Stimulated activated memory B cell treated with anti-CD40 and anti-IgM and Interleukin-4, amounts not matched to agents 10 μg/mL and 1 μg/mL and 100 μg/mL, for 72 hours (primary cell): ENCODE measurements at regions not wholly inside any gene's neighbourhood (a gene's known extent, or its start where the extent isn't known, plus 50 kb on each side); places are given as distances from the start of the nearest gene placed in this dataset.

Experiments used
- ATAC-seq: fragments of 150-1000 bp; cut with Tn5 transposase; 2 replicates; pipeline ENCODE4 v1.10.0; 2021
- H3K27ac Mint-ChIP-seq: one replicate; pipeline ENCODE4 v1.8.0; 2022; ENCODE audit warnings: mild to moderate bottlenecking, mixed read lengths
- H3K27me3 Mint-ChIP-seq: one replicate; pipeline ENCODE4 v1.8.0; 2022; ENCODE audit warnings: mixed read lengths
- H3K36me3 Mint-ChIP-seq: one replicate; pipeline ENCODE4 v1.8.0; 2022; ENCODE audit warnings: mixed read lengths
- H3K4me1 Mint-ChIP-seq: one replicate; pipeline ENCODE4 v1.8.0; 2022; ENCODE audit warnings: mixed read lengths
- H3K4me3 Mint-ChIP-seq: one replicate; pipeline ENCODE4 v1.8.0; 2022; ENCODE audit warnings: mild to moderate bottlenecking, moderate library complexity, mixed read lengths
- H3K9me3 Mint-ChIP-seq: one replicate; pipeline ENCODE4 v1.8.0; 2022; ENCODE audit warnings: mixed read lengths

DNA sequence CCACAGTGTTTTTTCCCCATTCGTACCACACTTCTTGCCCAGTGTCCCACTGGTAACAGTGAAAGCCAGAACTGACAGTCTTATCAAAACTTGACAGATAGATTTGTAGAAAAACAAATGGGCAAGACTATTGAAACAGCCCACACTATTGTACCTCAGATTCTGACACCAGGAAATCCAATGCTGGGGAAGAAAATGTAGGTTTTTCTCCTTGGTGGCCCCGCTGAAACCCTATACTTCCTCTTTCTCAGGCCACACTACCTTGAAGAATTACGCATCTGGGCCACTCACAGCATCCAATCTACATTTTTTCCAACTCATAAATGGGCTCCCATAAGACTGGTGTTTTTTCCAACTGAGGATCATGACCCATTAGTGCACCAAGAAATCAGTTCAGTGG is 90.9 kb upstream of the HDDC2 start:
- Mint-ChIP-seq H3K9me3 (no peaks in the 10 kb centered on the region), H3K27me3 (peaks cover 20% of the 10 kb centered on the region), H3K4me1 (peaks cover 14% of the 10 kb centered on the region), H3K36me3 (no peaks in the 10 kb centered on the region), H3K27ac (no peak overlapping the region), H3K4me3 (no peak overlapping the region)
- ATAC-seq, result peak; percentile 72

- H3K9me3 Mint-ChIP-seq, result peaks cover 2% of the 10 kb centered on the region
- H3K27ac Mint-ChIP-seq, result no peak overlapping the region
- no peaks in the 10 kb centered on the region for H3K36me3 Mint-ChIP-seq
- ATAC-seq, result peak; percentile 31
- peaks cover 21% of the 10 kb centered on the region for H3K27me3 Mint-ChIP-seq
- peaks cover 14% of the 10 kb centered on the region for H3K4me1 Mint-ChIP-seq
- no peak overlapping the region for H3K4me3 Mint-ChIP-seq
Observed at GRCh38 chr6:125393449-125393858, 91.7 kb upstream of the HDDC2 start.

- Mint-ChIP-seq H3K4me3 (no peak overlapping the region), H3K27ac (no peak overlapping the region), H3K27me3 (no peaks in the 10 kb centered on the region), H3K4me1 (no peaks in the 10 kb centered on the region), H3K9me3 (peaks cover 4% of the 10 kb centered on the region), H3K36me3 (no peaks in the 10 kb centered on the region)
- ATAC-seq, result no peak
Observed at GRCh38 chr6:125406741-125407140, 105.0 kb upstream of the HDDC2 start.

- H3K27me3 Mint-ChIP-seq, result no peaks in the 10 kb centered on the region
- ATAC-seq, result no peak
- no peaks in the 10 kb centered on the region for H3K4me1 Mint-ChIP-seq
- H3K27ac Mint-ChIP-seq, result no peak overlapping the region
- H3K36me3 Mint-ChIP-seq, result no peaks in the 10 kb centered on the region
- H3K4me3 Mint-ChIP-seq, result no peak overlapping the region
- H3K9me3 Mint-ChIP-seq, result peaks cover 7% of the 10 kb centered on the region
Observed at GRCh38 chr6:125414507-125414906, 112.7 kb upstream of the HDDC2 start.

DNA sequence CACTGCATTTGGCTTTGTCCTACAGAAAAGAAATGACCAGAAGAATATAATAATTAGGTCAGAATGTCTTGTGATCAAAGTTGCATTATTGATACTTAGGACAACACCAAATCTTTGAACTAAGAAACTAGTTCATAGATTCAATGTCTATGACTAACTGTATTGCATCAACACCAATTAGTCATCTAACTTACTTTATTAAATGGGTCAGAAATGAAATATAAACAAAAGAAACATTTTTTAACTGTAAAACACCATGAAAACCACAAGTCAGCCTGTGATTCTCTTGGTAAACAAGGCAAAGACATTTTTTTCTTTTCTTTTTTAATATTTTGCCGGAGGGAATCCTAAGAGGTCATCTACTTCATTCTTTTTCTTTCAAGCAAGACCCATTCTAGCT is 114.1 kb upstream of the HDDC2 start:
- Mint-ChIP-seq H3K9me3 (peaks cover 7% of the 10 kb centered on the region), H3K27ac (no peak overlapping the region), H3K27me3 (no peaks in the 10 kb centered on the region), H3K36me3 (no peaks in the 10 kb centered on the region), H3K4me1 (no peaks in the 10 kb centered on the region), H3K4me3 (no peak overlapping the region)
- ATAC-seq, result no peak

DNA sequence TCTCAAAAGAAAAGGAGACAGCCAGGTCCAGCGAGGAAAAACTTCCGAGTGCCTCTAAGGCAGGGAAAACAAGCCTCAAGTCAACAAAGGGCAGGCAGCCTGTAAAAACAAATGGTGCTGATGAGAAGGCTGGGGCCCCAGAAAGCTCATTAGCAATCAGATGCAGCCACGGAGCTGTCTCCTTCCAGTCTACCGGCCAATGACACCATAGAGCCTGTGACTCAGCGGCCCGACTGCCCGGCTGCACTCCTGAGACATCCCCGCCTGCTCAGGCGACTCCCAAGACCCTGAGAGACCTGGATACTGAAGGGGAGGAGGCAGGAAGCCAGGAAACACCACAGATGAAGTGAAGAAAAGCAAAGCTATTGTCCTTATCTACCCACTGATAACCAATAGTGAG is 120.1 kb upstream of the HDDC2 start:
- Mint-ChIP-seq H3K4me3 (no peak overlapping the region), H3K36me3 (no peaks in the 10 kb centered on the region), H3K27ac (no peak overlapping the region), H3K9me3 (no peaks in the 10 kb centered on the region), H3K27me3 (peaks cover 2% of the 10 kb centered on the region), H3K4me1 (no peaks in the 10 kb centered on the region)
- ATAC-seq, result peak; percentile 34

DNA sequence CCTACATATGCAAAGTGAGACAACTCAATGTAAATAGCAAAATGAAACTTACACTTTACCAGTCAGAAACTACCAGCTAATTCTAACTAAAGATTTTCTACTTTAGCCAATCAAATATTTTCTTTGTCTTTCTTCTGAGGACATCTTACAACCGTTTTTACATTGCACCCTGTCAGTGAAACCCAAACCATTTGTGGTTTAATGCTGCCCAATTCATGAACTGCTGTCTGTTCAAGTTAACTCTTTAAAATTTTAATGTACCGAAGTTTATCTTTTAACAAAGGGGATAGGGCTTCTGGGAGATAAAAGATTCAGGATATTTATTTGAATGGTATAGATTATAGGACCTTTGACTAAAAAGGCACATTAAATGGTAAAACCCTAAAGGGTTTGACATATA is 121.3 kb upstream of the HDDC2 start:
- Mint-ChIP-seq H3K36me3 (no peaks in the 10 kb centered on the region), H3K4me3 (no peak overlapping the region), H3K4me1 (no peaks in the 10 kb centered on the region), H3K27me3 (peaks cover 11% of the 10 kb centered on the region), H3K9me3 (no peaks in the 10 kb centered on the region), H3K27ac (no peak overlapping the region)
- ATAC-seq, result no peak

DNA sequence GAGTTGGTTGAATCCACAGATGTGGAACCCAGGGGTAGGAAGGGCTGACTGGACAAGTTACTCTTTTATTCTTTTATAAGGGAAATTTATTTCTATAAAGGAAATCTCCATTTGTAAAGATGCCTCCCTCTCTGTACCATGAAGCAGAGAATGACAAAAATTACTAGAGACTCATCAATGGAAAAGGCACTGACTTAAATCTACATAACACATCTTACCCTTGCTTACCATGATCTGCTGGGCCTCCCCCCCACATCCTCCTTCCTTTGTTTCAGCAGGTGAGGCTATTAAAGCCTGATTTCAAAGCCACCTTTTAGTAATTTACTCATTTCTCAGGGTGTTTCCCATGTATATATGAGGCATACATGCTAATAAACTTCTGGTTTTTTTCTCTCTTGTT is 130.2 kb upstream of the HDDC2 start:
- Mint-ChIP-seq H3K36me3 (no peaks in the 10 kb centered on the region), H3K4me3 (no peak overlapping the region), H3K9me3 (peaks cover 3% of the 10 kb centered on the region), H3K27ac (no peak overlapping the region), H3K27me3 (peaks cover 13% of the 10 kb centered on the region), H3K4me1 (no peaks in the 10 kb centered on the region)
- ATAC-seq, result no peak

DNA sequence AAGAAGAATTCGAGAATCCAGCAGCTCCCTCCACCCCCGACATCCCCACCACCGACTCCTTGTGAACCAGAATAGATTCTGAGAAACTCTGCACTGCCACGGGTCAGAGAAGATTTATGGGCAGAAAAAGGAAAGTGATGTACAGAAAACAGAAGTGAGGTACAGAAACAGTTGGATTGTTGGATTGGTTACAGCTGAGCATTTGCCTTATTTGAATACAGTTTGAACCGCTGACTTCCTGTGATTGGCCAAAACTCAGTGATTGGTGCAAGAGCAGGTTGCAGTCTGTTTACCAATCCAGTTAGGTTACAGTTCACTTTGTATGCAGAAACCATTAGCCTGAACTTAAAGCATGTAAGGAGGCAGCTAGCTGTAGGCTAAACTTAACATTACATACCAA is 131.2 kb upstream of the HDDC2 start:
- peaks cover 15% of the 10 kb centered on the region for H3K27me3 Mint-ChIP-seq
- H3K27ac Mint-ChIP-seq, result no peak overlapping the region
- H3K36me3 Mint-ChIP-seq, result no peaks in the 10 kb centered on the region
- H3K9me3 Mint-ChIP-seq, result peaks cover 6% of the 10 kb centered on the region
- H3K4me3 Mint-ChIP-seq, result no peak overlapping the region
- no peak for ATAC-seq
- no peaks in the 10 kb centered on the region for H3K4me1 Mint-ChIP-seq

GRCh38 chr6:125434760-125435159 is 133.0 kb upstream of the HDDC2 start:
- ATAC-seq, result no peak

GRCh38 chr6:125439512-125439911 is 137.7 kb upstream of the HDDC2 start:
- Mint-ChIP-seq H3K4me3 (no peak overlapping the region), H3K36me3 (no peaks in the 10 kb centered on the region), H3K9me3 (peaks cover 3% of the 10 kb centered on the region), H3K4me1 (no peaks in the 10 kb centered on the region), H3K27me3 (peaks cover 10% of the 10 kb centered on the region), H3K27ac (no peak overlapping the region)
- no peak for ATAC-seq

More at GRCh38 chr6:125434760-125435159, 133.0 kb upstream of the HDDC2 start:
- Mint-ChIP-seq H3K27ac (no peak overlapping the region), H3K27me3 (peaks cover 10% of the 10 kb centered on the region), H3K36me3 (no peaks in the 10 kb centered on the region), H3K4me1 (no peaks in the 10 kb centered on the region), H3K4me3 (no peak overlapping the region), H3K9me3 (peaks cover 3% of the 10 kb centered on the region)

DNA sequence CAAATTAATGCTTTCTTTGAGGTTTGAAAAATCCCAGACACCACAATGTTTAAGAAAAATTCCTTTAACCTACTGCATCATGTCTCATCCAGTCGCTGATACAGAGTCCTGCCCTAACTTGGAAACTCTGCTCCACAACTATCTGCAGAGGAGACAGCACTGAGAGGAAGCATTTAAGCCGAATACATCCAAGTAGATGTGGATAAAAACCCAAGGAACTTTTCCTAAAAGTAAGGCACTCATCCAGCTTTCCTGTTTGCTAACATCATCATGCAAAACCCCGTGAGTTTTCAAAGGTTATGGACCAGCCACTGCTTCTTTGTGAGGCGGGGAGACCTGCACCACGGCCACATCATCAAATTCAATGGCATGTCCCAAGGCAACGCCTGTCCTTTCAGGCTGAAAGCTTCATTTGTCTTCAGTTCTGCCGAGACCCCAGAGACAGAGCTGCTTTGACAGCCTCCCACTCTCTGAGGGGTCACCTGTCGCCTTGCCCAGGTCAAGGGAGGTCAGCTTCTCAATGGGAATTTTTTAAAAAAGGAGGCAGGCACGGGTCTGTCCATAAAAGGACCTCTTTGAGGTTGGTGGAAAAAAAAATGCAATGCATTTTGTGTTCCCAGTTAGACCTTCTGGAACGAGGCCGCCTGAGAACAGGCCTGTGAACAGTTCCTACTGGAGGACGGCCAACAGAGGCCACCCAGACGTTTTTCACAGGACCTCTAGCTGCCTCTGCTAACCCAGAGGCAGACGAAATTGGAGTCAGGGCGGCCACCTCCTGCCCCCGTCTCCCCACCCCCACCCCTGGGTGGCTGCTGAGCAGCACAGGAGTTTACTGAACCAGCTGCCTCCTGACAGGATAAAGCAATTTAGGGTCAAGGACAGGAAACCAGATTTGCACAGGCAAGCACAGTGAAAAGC is 142.5 kb upstream of the HDDC2 start:
- ATAC-seq, result no peak
- Mint-ChIP-seq H3K36me3 (no peaks in the 10 kb centered on the region), H3K27ac (no peak overlapping the region), H3K9me3 (no peaks in the 10 kb centered on the region), H3K4me1 (no peaks in the 10 kb centered on the region), H3K4me3 (no peak overlapping the region), H3K27me3 (no peaks in the 10 kb centered on the region)

DNA sequence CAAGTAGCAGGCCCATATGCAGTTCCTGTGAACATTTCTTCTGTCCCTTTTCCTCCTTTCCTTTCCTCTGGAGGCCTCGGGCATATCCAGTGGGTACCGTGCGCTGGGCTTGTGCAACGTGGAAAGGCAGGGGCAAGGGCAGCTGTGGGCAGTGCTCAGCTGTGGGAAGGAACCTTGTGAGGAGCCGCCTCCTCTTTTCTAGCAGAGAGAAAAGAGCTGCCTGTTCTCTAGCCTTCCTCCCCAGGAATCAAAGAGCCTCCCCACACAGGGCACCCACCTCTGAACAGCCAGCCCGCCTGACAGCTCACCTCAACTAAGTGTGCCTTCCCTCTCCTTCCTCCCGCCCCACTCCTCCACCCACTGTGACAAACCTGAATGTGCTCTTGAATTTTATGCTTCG is 143.3 kb upstream of the HDDC2 start:
- no peak for ATAC-seq
- H3K27me3 Mint-ChIP-seq, result no peaks in the 10 kb centered on the region
- H3K27ac Mint-ChIP-seq, result no peak overlapping the region
- no peaks in the 10 kb centered on the region for H3K36me3 Mint-ChIP-seq
- no peaks in the 10 kb centered on the region for H3K9me3 Mint-ChIP-seq
- H3K4me3 Mint-ChIP-seq, result no peak overlapping the region
- H3K4me1 Mint-ChIP-seq, result no peaks in the 10 kb centered on the region

GRCh38 chr6:125446011-125446410 is 144.2 kb upstream of the HDDC2 start:
- Mint-ChIP-seq H3K4me3 (no peak overlapping the region), H3K36me3 (no peaks in the 10 kb centered on the region), H3K27ac (no peak overlapping the region), H3K9me3 (no peaks in the 10 kb centered on the region), H3K27me3 (no peaks in the 10 kb centered on the region), H3K4me1 (no peaks in the 10 kb centered on the region)
- ATAC-seq, result no peak

DNA sequence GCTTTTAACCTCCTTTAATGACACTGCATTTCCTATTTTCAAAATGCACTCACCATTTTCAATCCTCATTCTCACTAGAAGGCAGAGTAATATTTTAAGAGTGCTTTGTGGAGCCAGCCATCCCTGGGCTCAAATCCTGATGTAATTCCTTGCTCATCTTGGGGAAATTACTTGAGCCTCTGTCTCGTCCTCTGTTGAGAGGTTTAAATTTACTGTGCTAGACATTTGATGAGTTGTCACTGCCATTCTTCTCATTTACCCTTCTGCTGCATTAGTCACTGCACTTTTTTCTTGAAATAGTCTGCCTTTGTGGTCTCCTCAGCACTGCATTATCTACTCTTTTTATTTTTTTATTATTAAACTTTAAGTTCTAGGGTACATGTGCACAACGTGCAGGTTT is 150.0 kb upstream of the HDDC2 start:
- H3K4me3 Mint-ChIP-seq, result no peak overlapping the region

DNA sequence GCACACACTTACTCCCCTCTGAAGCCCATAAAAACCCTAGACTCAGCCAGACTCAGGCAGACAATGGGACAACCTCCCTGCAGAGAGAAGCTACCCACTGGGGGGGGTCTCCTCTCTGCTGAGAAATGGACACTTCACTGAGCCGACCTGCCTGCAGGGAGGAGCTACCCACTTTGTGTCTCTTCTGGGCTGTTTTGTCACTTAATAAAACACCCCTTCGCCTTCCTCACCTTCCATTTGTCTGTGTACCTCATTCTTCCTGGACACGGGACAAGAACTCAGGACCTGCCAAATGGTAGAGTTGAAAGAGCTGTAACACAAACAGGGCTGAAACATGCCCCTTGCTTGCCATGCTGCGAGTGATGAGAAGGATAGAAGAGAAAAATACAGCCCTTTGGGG is 151.7 kb upstream of the HDDC2 start:
- no peak for ATAC-seq
- no peak overlapping the region for H3K4me3 Mint-ChIP-seq
- no peaks in the 10 kb centered on the region for H3K4me1 Mint-ChIP-seq
- no peak overlapping the region for H3K27ac Mint-ChIP-seq
- H3K36me3 Mint-ChIP-seq, result no peaks in the 10 kb centered on the region
- peaks cover 8% of the 10 kb centered on the region for H3K27me3 Mint-ChIP-seq
- H3K9me3 Mint-ChIP-seq, result peaks cover 13% of the 10 kb centered on the region

More for the DNA sequence above, 150.0 kb upstream of the HDDC2 start:
- Mint-ChIP-seq H3K36me3 (no peaks in the 10 kb centered on the region), H3K27ac (no peak overlapping the region), H3K9me3 (peaks cover 9% of the 10 kb centered on the region), H3K27me3 (peaks cover 8% of the 10 kb centered on the region), H3K4me1 (no peaks in the 10 kb centered on the region)
- ATAC-seq, result no peak
